Cardiac fibroblast (primary cell): ENCODE measurements at regions not wholly inside any gene's neighbourhood (a gene's known extent, or its start where the extent isn't known, plus 50 kb on each side); places are given as distances from the start of the nearest gene placed in this dataset.

ENCODE experiments used
- DNase-seq, 2 donors: peaks; one replicate each; pipeline versions ENCODE4 v3.0.0 to v3.0.0-alpha.2; 2010; ENCODE audit warnings: low read depth in 2 of 2
- H3K4me3 ChIP-seq, 2 donors: replicated peaks in 1 of 2; 1 replicate in 1 of 2; 2 replicates in 1 of 2; pipeline ENCODE4 v1.5.1; 2011; ENCODE audit warnings: low read depth in 2 of 2, low read length in 2 of 2, mild to moderate bottlenecking in 2 of 2, moderate library complexity in 1 of 2
- TF ChIP-seq, protein P1 (sequence below): IDR thresholded peaks from one replicate; pipeline ENCODE4 v1.5.1; 2011; ENCODE audit warnings: low read depth, mild to moderate bottlenecking, low read length, inconsistent platforms

DNA sequence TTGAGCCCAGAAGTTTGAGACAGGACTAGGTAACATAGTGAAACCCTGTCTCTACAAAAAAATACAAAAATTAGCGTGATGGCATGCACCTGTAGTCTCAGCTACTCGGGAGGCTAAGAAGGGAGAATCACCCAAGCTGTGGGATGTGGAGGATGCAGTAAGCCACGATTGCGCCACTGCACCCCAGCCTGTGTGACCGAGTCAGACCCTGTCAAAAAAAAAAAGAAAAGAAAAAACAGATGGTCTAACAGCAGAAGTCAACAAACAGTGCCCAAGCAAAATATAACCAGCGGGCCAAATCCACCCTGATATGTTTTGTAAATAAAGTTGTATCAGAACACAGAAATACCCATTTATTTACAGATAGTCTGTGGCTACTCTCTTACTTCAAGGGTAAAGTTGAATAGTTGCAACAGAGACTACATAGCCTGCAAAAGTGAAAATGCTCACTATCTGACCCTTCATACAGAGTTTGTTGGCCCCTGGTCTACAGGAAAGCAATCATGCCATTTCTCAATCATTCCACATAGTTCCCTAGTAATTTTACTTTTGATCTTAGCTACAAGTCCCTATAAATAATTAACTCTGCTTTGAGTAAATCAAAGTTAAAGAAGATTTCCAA is 383.7 kb downstream of the TLE1 start:
- no peak for DNase-seq
- H3K4me3 ChIP-seq, result no peak overlapping the region
- TF ChIP-seq, protein P1, sequence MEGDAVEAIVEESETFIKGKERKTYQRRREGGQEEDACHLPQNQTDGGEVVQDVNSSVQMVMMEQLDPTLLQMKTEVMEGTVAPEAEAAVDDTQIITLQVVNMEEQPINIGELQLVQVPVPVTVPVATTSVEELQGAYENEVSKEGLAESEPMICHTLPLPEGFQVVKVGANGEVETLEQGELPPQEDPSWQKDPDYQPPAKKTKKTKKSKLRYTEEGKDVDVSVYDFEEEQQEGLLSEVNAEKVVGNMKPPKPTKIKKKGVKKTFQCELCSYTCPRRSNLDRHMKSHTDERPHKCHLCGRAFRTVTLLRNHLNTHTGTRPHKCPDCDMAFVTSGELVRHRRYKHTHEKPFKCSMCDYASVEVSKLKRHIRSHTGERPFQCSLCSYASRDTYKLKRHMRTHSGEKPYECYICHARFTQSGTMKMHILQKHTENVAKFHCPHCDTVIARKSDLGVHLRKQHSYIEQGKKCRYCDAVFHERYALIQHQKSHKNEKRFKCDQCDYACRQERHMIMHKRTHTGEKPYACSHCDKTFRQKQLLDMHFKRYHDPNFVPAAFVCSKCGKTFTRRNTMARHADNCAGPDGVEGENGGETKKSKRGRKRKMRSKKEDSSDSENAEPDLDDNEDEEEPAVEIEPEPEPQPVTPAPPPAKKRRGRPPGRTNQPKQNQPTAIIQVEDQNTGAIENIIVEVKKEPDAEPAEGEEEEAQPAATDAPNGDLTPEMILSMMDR, result no peak

DNA sequence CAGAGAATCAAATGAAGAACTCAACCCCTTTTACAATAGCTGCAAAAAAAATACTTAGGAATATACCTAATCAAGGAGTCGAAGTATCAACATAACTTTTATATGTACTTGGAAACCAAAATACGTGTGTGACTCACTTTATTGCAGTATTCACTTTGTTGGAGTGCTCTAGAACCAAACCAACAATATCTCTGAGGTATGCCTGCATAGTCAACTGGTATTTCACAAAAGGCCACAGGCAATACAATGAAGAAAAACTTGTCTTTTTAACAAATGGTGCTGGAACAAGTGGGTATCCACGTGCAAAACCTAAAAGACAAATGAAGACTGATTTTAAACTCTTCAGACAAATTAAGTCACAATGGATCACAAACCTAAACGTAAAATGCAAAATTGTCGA is 385.7 kb downstream of the TLE1 start:
- TF ChIP-seq, protein P1, result no peak
- no peak overlapping the region for H3K4me3 ChIP-seq
- no peak for DNase-seq

DNA sequence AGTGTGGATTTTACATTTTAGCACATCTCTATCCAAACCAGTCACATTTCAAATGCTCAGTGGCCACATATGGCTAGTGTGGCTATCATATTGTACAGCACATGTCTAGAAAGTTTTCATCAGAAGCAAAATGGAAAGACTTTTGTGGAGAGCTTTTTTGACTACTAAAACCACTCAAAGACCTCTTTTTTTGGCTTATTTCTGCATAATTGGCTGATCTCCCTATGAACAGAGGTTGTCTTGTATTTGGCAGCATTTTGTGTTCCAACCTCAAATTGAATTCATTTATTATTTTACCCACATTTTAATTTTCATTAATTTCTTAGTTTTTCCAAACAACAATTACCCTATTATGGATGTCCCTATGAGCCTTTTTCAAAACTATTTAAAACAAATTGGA is 395.7 kb downstream of the TLE1 start:
- no peak for DNase-seq
- TF ChIP-seq, protein P1, result no peak
- no peak overlapping the region for H3K4me3 ChIP-seq

DNA sequence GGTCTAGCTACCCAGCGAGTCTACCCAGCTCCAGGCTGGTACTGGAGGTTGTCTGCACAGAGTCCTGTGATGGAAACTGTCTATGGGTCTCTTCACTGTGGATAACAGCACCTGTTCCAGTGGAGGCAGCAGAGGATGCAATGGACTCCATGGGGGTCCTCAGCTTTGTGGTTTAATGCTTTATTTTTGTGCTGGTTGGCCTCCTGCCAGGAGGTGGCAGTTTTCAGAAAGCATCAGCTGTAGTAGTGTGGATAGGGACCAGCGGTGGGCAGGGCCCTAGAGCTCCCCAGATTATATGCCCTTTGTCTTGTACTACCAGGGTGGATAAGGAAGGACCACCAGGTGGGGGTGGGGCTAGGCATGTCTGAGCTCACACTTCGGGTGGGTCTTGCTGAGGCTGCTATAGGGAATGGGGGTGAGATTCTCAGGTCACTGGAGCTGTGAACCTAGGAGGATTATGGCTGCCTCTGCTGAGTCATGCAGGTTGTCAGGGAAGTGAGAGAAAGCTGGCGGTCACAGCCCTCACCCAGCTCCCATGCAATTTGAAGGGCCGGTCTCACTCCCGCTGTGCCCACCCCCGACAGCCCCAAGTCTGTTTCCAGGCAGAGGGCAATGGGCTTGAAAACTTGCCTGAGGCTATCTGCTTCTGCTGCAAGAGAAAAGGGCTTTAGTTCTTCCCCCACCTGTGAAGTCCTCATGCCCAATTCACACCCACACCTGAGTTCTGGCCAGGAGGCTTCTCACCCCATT is 397.1 kb downstream of the TLE1 start:
- DNase-seq, result no peak

DNA sequence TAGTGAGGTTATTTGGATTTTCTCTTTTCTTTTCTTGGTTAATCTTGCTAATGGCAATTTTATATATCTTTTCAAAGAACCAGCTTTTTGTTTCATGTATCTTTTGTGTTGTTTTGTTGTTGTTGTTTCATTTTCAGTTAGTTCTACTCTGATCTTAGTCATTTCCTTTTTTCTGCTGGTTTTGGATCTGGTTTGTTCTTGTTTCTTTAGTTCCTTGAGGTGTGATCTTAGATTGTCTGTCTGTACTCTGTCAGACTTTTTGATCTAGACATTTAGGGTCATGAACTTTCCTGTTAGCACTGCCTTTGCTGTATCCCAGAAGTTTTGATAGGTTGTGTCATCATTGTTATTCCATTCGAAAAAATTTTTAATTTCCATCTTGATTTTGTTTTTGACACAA is 399.7 kb downstream of the TLE1 start:
- H3K4me3 ChIP-seq, result no peak overlapping the region
- DNase-seq, result no peak
- TF ChIP-seq, protein P1, result no peak

More for the DNA sequence above, 397.1 kb downstream of the TLE1 start:
- TF ChIP-seq, protein P1, result no peak
- no peak overlapping the region for H3K4me3 ChIP-seq

DNA sequence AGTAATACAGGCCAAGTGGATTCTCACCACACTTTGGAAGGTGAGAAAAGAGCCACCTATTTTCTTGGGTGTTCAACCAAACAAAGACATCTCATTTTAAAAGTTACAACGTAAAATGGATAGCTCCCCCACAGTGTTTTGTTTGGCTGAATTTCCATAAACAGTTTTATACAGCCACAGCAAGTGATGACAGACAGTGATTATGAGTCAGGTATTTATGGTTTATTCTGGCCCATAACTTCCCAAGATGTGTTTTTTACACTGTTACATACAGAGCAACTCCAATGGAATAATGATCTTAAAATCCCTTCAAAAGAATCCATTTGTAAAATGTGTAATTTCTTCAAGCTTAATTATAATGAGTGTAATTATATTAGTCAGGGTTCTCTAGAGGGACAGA is 421.3 kb downstream of the TLE1 start:
- H3K4me3 ChIP-seq, result no peak overlapping the region
- TF ChIP-seq, protein P1, result no peak
- peak in 1 of 2 donors; percentile 67 for DNase-seq
